ENCODE measurements at regions not wholly inside any gene's neighbourhood (a gene's known extent, or its start where the extent isn't known, plus 50 kb on each side); places are given as distances from the start of the nearest gene placed in this dataset.

DNA sequence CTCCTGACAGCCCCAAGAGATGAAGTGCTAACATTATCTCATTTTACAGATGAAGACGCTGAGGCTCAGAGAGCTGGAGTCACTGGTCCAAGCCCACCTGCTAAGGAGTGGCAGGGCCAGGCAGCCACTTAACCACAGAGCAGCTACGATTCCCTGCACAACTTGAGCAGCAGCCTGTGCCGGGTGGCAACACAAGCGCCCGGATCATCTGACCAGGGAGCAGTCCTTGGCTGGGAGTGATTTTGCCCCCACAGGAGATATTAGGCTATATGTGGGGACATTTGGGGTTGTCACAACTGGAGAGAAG lies 93.2 kb upstream of the PTPN1 start:
- TF ChIP-seq POLR2AphosphoS5 (IDR thresholded peaks at IDR 0.05; ENCODE audit: low read depth, low read length) (no peak), POLR2A (IDR thresholded peaks at IDR 0.05; ENCODE audit: low read depth, low read length) (no peak), TAF1 (IDR thresholded peaks at IDR 0.05; ENCODE audit: low read depth, low read length) (no peak), SPI1 (IDR thresholded peaks at IDR 0.05; ENCODE audit: low read depth, low read length) (no peak), PAX5 (IDR thresholded peaks at IDR 0.05; ENCODE audit: insufficient read depth, low read length, severe bottlenecking) (no peak), POU2F2 (IDR thresholded peaks at IDR 0.05; ENCODE audit: low read depth, low read length) (no peak)
